Psoas muscle (tissue), 7 donors: ENCODE measurements at regions not wholly inside any gene's neighbourhood (a gene's known extent, or its start where the extent isn't known, plus 50 kb on each side); places are given as distances from the start of the nearest gene placed in this dataset.

Experiments used
- ATAC-seq, 4 donors: fragments of 200-7000 bp; cut with Tn5 transposase; one replicate each; pipeline ENCODE4 v1.9.1; 2020; ENCODE audit warnings: moderate library complexity in 3 of 4, mild to moderate bottlenecking in 2 of 4
- DNase-seq, 2 donors: peaks; one replicate each; pipeline ENCODE4 v3.0.0-alpha.2; 2020
- H3K27ac ChIP-seq: fragments of 200-600 bp; one replicate; pipeline ENCODE4 v1.8.0; 2022
- H3K27me3 ChIP-seq, 3 donors: fragments of 200-600 bp in 1 of 3; one replicate each; pipeline versions ENCODE4 v1.6.1 to v1.8.0; 2013 to 2022; ENCODE audit warnings: low read length in 2 of 3, mild to moderate bottlenecking in 2 of 3, moderate library complexity in 1 of 3; ENCODE audit not compliant: insufficient read depth in 3 of 3
- H3K36me3 ChIP-seq, 2 donors: fragments of 200-600 bp in 1 of 2; one replicate each; pipeline versions ENCODE4 v1.6.1 to v1.8.0; 2013 to 2022; ENCODE audit warnings: low read depth in 1 of 2, mild to moderate bottlenecking in 1 of 2, moderate library complexity in 1 of 2; ENCODE audit not compliant: insufficient read depth in 1 of 2
- H3K4me1 ChIP-seq: fragments of 200-600 bp; one replicate; pipeline ENCODE4 v1.8.0; 2022
- H3K4me3 ChIP-seq: fragments of 200-600 bp; one replicate; pipeline ENCODE4 v1.8.0; 2022; ENCODE audit warnings: mild to moderate bottlenecking
- H3K9me3 ChIP-seq: fragments of 200-600 bp; one replicate; pipeline ENCODE4 v1.8.0; 2022
- CTCF ChIP-seq: fragments of 200-600 bp; IDR thresholded peaks from one replicate; pipeline ENCODE4 v1.8.0; 2022; ENCODE audit warnings: antibody characterized with exemption
- WGBS, 3 donors: extraction: QIAGEN DNeasy Blood & Tissue Kit; methylation state at CpG; one replicate each; pipeline versions ENCODE4 v1.1.6 to v1.1.7; 2013; 5-methylcytosine and 5-hydroxymethylcytosine counted together
- intact Hi-C, 2 donors: fragments of 100-400 bp; cut with DNase I; formaldehyde crosslinking; loops; one replicate each; pipeline versions ENCODE4 v1.11.0 to v1.14.2; 2022
- donor health status: healthy with polysubstance abuse.
- donor health status: DM: no; HTN: no; CAD: no; lungs with moderate emphysema.
- donor health status: Bipolar disorder and iron deficiency.
- donor health status: healthy.
- donor health status: DM: yes; HTN: yes; CAD: no.
- donor health status: DM: no; HTN: no; CAD: no.
- donor health status: DM: yes; HTN: yes; CAD: no.

DNA sequence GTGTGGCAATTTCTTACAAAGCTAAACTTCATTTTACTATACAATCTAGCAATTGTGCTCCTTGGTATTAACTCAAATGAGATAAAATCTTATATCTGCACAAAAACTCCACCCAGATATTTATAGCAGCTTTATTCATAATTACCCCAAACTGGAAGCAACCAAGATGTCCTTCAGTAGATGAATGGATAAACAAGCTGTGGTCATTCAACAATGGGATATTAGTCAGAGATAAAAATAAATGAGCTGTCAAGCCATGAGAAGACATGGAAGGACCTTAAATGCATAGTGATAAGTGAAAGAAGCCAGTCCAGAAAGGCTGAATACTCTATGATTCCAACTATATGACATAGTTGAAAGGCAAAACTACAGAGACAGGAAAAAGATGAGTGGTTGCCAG, 98.9 kb upstream of the BMP2 start:
- intact Hi-C loops: no loop called here
- no peak for DNase-seq
- Histone ChIP-seq H3K9me3 (no peaks in the 10 kb centered on the region), H3K36me3 (no peaks in the 10 kb centered on the region), H3K27me3 (no peaks in the 10 kb centered on the region), H3K4me3 (no peak overlapping the region), H3K27ac (no peak overlapping the region), H3K4me1 (no peaks in the 10 kb centered on the region)
- no peak for TF ChIP-seq CTCF
- no peak for ATAC-seq

- no peak overlapping the region for H3K4me3 ChIP-seq
- ATAC-seq (no peak), DNase-seq (no peak)
- no peaks in the 10 kb centered on the region for H3K4me1 ChIP-seq
- no peaks in the 10 kb centered on the region for H3K36me3 ChIP-seq
- H3K9me3 ChIP-seq: no peaks in the 10 kb centered on the region
- WGBS, 3 donors: 50 to 58% (median 54%) methylated on average over 5 of the region's 5 CpGs
- no peak overlapping the region for H3K27ac ChIP-seq
- TF ChIP-seq CTCF: no peak
- H3K27me3 ChIP-seq: no peaks in the 10 kb centered on the region
- intact Hi-C loops: no loop called here
These were observed 101.7 kb upstream of the BMP2 start for GRCh38 chr20:6665621-6666355.

GRCh38 chr20:6665161-6665560, 102.3 kb upstream of the BMP2 start:
- WGBS, 3 donors: 87 to 93% (median 92%) methylated on average over 1 of the region's 1 CpG
- Histone ChIP-seq H3K4me1 (no peaks in the 10 kb centered on the region), H3K9me3 (no peaks in the 10 kb centered on the region), H3K4me3 (no peak overlapping the region), H3K27me3 (no peaks in the 10 kb centered on the region), H3K27ac (no peak overlapping the region), H3K36me3 (no peaks in the 10 kb centered on the region)
- ATAC-seq (no peak), DNase-seq (no peak)
- no peak for TF ChIP-seq CTCF
- intact Hi-C loops: no loop called here

DNA sequence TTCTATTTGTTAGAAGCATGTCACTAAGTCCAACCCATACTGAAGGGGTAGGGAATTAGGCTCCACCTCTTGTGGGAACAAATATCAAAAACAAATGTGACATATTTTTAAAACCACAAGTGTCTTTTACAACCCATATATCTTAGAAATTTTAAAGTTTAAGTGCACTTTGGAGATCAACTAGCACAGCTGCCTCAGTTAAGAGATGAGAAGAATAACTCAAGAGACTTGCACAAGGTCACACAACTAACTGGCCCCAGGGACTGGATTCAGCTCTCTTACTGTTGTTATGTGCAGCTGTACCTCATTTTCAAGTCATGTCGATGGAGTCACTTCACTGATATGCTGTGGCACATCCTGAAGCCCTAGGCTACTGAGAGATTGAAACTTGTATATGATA, 102.9 kb upstream of the BMP2 start:
- no peak overlapping the region for H3K27ac ChIP-seq
- TF ChIP-seq CTCF: no peak
- WGBS, 3 donors: 72 to 85% (median 76%) methylated on average over 1 of the region's 1 CpG
- no peaks in the 10 kb centered on the region for H3K9me3 ChIP-seq
- DNase-seq (no peak), ATAC-seq (no peak)
- no peaks in the 10 kb centered on the region for H3K27me3 ChIP-seq
- H3K36me3 ChIP-seq: no peaks in the 10 kb centered on the region
- intact Hi-C loops: no loop called here
- H3K4me3 ChIP-seq: no peak overlapping the region
- H3K4me1 ChIP-seq: no peaks in the 10 kb centered on the region
